Esophagus squamous epithelium (tissue), 4 donors: ENCODE measurements at regions not wholly inside any gene's neighbourhood (a gene's known extent, or its start where the extent isn't known, plus 50 kb on each side); places are given as distances from the start of the nearest gene placed in this dataset.

Experiments
- CTCF ChIP-seq, 6 experiments: fragments of 450-650 bp in 4 of 6; fragments of 200-600 bp in 2 of 6; sonication (generic) in 2 of 6; IDR thresholded peaks; one replicate each; pipeline ENCODE4 v1.5.1; 2016 to 2019; ENCODE audit warnings: antibody characterized with exemption in 6 of 6, mild to moderate bottlenecking in 4 of 6, moderate library complexity in 4 of 6
- POLR2A ChIP-seq, 4 donors: fragments of 450-650 bp; IDR thresholded peaks; one replicate each; pipeline ENCODE4 v1.6.1; 2017; ENCODE audit warnings: antibody characterized with exemption in 4 of 4, mild to moderate bottlenecking in 4 of 4, moderate library complexity in 3 of 4

GRCh38 chr6:115835314-115835713 is 225.4 kb downstream of the FRK start:
- TF ChIP-seq POLR2A (IDR thresholded peaks at IDR 0.05) (no peak), CTCF (IDR thresholded peaks at IDR 0.05) (no peak)
